MM.1S (cell line): ENCODE measurements at regions not wholly inside any gene's neighbourhood (a gene's known extent, or its start where the extent isn't known, plus 50 kb on each side); places are given as distances from the start of the nearest gene placed in this dataset.

ENCODE experiments used
- CTCF ChIP-seq: fragments of 300-600 bp; sonication (generic); IDR thresholded peaks from 2 replicates; pipeline ENCODE4 v1.5.1; 2016; ENCODE audit warnings: antibody characterized with exemption, low read length, mixed read lengths
- EZH2 ChIP-seq: fragments of 300-600 bp; sonication (generic); optimal IDR thresholded peaks from 2 replicates; pipeline ENCODE3; 2017; ENCODE audit warnings: low read depth, mild to moderate bottlenecking, antibody characterized with exemption, low read length, mixed read lengths

DNA sequence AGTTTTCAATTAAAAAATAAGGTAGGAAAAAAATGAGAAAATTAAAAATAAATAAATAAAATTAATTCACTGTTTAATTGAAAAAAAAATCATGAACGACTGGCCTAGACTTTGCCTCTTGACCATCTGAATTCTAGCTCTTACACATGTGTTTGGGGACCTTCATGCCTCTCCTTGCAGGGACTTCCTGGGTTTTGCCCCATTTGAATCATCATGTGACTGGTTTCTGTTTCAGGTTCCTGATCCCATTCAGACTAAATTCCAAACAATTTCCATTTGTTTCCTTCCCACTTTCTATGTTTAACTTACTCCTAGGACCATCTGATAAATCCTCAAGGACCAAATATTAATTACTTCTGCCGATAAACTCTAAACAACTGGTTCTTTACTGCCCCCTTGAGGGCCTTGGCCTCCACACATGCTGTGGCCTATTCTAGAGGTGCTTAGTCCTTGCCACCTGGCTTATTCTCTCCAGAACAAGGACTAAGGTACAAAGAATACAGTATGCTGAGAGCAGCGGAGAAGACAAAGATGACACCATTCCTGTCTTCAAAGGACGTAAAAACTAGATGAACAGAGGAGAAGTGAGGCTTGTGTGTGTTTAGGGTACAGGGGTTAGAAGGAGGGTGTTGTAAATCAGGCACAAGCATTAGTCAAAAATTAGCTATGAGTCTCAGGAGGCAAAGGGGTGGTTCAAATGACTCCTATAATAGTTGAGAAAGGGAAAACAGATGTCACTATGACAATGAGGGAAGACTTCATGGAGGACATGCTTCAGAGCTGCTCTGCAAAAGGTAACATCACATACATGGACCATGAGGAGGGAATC, 125.8 kb upstream of the AVPR1A start:
- TF ChIP-seq CTCF (peak; percentile 78), EZH2 (no peak)
